HCT116 (cell line): ENCODE measurements at regions not wholly inside any gene's neighbourhood (a gene's known extent, or its start where the extent isn't known, plus 50 kb on each side); places are given as distances from the start of the nearest gene placed in this dataset.

Source experiments
- ATAC-seq: fragments of 200-7000 bp; cut with Tn5 transposase; 2 replicates; pipeline ENCODE4 v1.9.1; 2020; ENCODE audit warnings: mild to moderate bottlenecking, moderate library complexity
- BruUV-seq: library from RNA; stranded (reverse); fragments of 400-500 nt; replicated peaks from 2 replicates; lab custom pipeline; 2021; lab: Mats Ljungman, UMichigan
- CTCF ChIA-PET: fragments of 300-600 bp; sonication (Branson Sonifier 250); formaldehyde crosslinking; loops from one replicate; lab custom pipeline; 2021; ENCODE audit warnings: antibody characterized with exemption; lab: Charles Lee
- POLR2A ChIA-PET: fragments of 300-600, 350-600 bp; sonication (Branson Sonifier 250); formaldehyde crosslinking; loops from one replicate; lab custom pipeline; 2021; ENCODE audit warnings: antibody characterized with exemption; lab: Charles Lee
- RAD21 ChIA-PET, 2 experiments: fragments of 300-600 bp; sonication (Branson Sonifier 250); formaldehyde crosslinking; loops; one replicate each; lab custom pipeline; 2023; ENCODE audit warnings: low total read pairs in 2 of 2; ENCODE audit not compliant: uncharacterized antibody in 2 of 2, unreplicated experiment in 2 of 2, low non-redundant PET in 1 of 2; lab: Charles Lee
- DNase-seq: peaks from one replicate; pipeline ENCODE4 v3.0.0-alpha.2; 2010; ENCODE audit warnings: low read depth, low spot score
- H2AFZ ChIP-seq: fragments of 200-600 bp; shearing (Covaris generic), sonication (generic); 2 replicates; pipeline ENCODE4 v1.6.1; 2017; ENCODE audit warnings: low read depth, mixed run types, mixed read lengths, antibody characterized with exemption, low read length; ENCODE audit not compliant: poor library complexity, severe bottlenecking
- H3K27ac ChIP-seq: 2 replicates; pipeline ENCODE4 v1.5.1; 2012; ENCODE audit warnings: low read depth, low read length
- H3K27me3 ChIP-seq: fragments of 200-600 bp; sonication (generic); 2 replicates; pipeline ENCODE4 v1.6.1; 2016; ENCODE audit warnings: mixed run types, low read length, mixed read lengths; ENCODE audit not compliant: insufficient read depth
- H3K36me3 ChIP-seq, 2 experiments: fragments of 200-500 bp in 1 of 2; fragments of 200-600 bp in 1 of 2; sonication (Bioruptor generic) in 1 of 2; sonication (generic) in 1 of 2; 2 replicates each; pipeline versions ENCODE4 v1.5.1 to v1.6.1; 2014 to 2016; ENCODE audit warnings: low read length in 2 of 2, inconsistent platforms in 1 of 2, mixed read lengths in 1 of 2, mixed run types in 1 of 2; ENCODE audit not compliant: insufficient read depth in 2 of 2, control insufficient read depth in 1 of 2
- H3K4me1 ChIP-seq, 2 experiments: fragments of 200-600 bp in 1 of 2; sonication (generic) in 1 of 2; 2 replicates each; pipeline versions ENCODE4 v1.5.1 to v1.6.1; 2012 to 2017; ENCODE audit warnings: low read length in 2 of 2, inconsistent platforms in 1 of 2, mild to moderate bottlenecking in 1 of 2, mixed read lengths in 1 of 2, mixed run types in 1 of 2, moderate library complexity in 1 of 2; ENCODE audit not compliant: insufficient read depth in 2 of 2, control insufficient read depth in 1 of 2
- H3K4me2 ChIP-seq: fragments of 200-600 bp; sonication (generic); 2 replicates; pipeline ENCODE4 v1.6.1; 2017; ENCODE audit warnings: mixed run types, low read length, mixed read lengths
- H3K4me3 ChIP-seq, 2 experiments: fragments of 200-600 bp in 1 of 2; sonication (generic) in 1 of 2; replicated peaks in 1 of 2; 2 replicates each; pipeline ENCODE4 v1.5.1; 2011 to 2016; ENCODE audit warnings: low read length in 2 of 2, control low read depth in 1 of 2, low read depth in 1 of 2, mild to moderate bottlenecking in 1 of 2, mixed read lengths in 1 of 2, mixed run types in 1 of 2
- H3K79me2 ChIP-seq: fragments of 200-600 bp; sonication (generic); 2 replicates; pipeline ENCODE4 v1.6.1; 2017; ENCODE audit warnings: mild to moderate bottlenecking, mixed run types, low read length, moderate library complexity, mixed read lengths; ENCODE audit not compliant: insufficient read depth
- H3K9ac ChIP-seq: fragments of 200-600 bp; sonication (generic); 2 replicates; pipeline ENCODE4 v1.6.1; 2016; ENCODE audit warnings: low read length, mixed read lengths
- H3K9me2 ChIP-seq: fragments of 200-600 bp; sonication (generic), shearing (Covaris generic); 2 replicates; pipeline ENCODE4 v1.6.1; 2017; ENCODE audit warnings: mixed run types, mild to moderate bottlenecking, moderate library complexity; ENCODE audit not compliant: insufficient read depth
- H3K9me3 ChIP-seq, 2 experiments: fragments of 200-500 bp in 1 of 2; fragments of 200-600 bp in 1 of 2; sonication (Bioruptor generic) in 1 of 2; sonication (generic) in 1 of 2; 2 replicates each; pipeline ENCODE4 v1.6.1; 2014 to 2017; ENCODE audit warnings: low read length in 2 of 2, mixed read lengths in 2 of 2, inconsistent platforms in 1 of 2, low read depth in 1 of 2, mild to moderate bottlenecking in 1 of 2, mixed run types in 1 of 2, moderate library complexity in 1 of 2; ENCODE audit not compliant: control insufficient read depth in 1 of 2, insufficient read depth in 1 of 2
- H4K20me1 ChIP-seq: fragments of 200-600 bp; sonication (generic), shearing (Covaris generic); 2 replicates; pipeline ENCODE4 v1.6.1; 2017; ENCODE audit warnings: mixed run types, mild to moderate bottlenecking, moderate library complexity; ENCODE audit not compliant: insufficient read depth
- CBX3 ChIP-seq: IDR thresholded peaks from 2 replicates; pipeline ENCODE4 v1.6.1; 2012; ENCODE audit warnings: low read depth
- EGR1 ChIP-seq: IDR thresholded peaks from 2 replicates; pipeline ENCODE4 v1.6.1; 2012; ENCODE audit warnings: low read depth
- ELF1 ChIP-seq: IDR thresholded peaks from 2 replicates; pipeline ENCODE4 v1.6.1; 2012; ENCODE audit warnings: low read depth, borderline replicate concordance
- EZH2phosphoT487 ChIP-seq: fragments of 200-600 bp; IDR thresholded peaks from 2 replicates; pipeline ENCODE4 v1.6.1; 2018; ENCODE audit warnings: antibody characterized with exemption, borderline replicate concordance
- FOSL1 ChIP-seq: IDR thresholded peaks from 2 replicates; pipeline ENCODE4 v1.6.1; 2012; ENCODE audit warnings: low read depth
- JUND ChIP-seq: IDR thresholded peaks from 2 replicates; pipeline ENCODE4 v1.6.1; 2012
- POLR2A ChIP-seq: IDR thresholded peaks from 2 replicates; pipeline ENCODE4 v1.7.0; 2011; ENCODE audit warnings: borderline replicate concordance; ENCODE audit not compliant: insufficient read depth, insufficient read length; ENCODE audit errors: extremely low read depth
- RAD21 ChIP-seq: IDR thresholded peaks from 2 replicates; pipeline ENCODE4 v1.6.1; 2012; ENCODE audit warnings: low read depth, mild to moderate bottlenecking
- SIN3A ChIP-seq: IDR thresholded peaks from 2 replicates; pipeline ENCODE4 v1.6.1; 2012; ENCODE audit warnings: low read depth
- SP1 ChIP-seq: IDR thresholded peaks from 2 replicates; pipeline ENCODE4 v1.6.1; 2012; ENCODE audit warnings: low read depth
- SRF ChIP-seq: IDR thresholded peaks from 2 replicates; pipeline ENCODE4 v1.6.1; 2012; ENCODE audit warnings: low read depth
- ZFX ChIP-seq: fragments of 450-650 bp; IDR thresholded peaks from 2 replicates; pipeline ENCODE4 v1.6.1; 2017
- ZNF274 ChIP-seq: fragments of 200-500 bp; sonication (Bioruptor generic); IDR thresholded peaks from 2 replicates; pipeline ENCODE4 v1.6.1; 2014; ENCODE audit warnings: mild to moderate bottlenecking, low read depth, low read length, inconsistent platforms
- intact Hi-C: fragments of 100-400 bp; cut with micrococcal nuclease; formaldehyde crosslinking; loops from 2 replicates; pipeline ENCODE4 v1.10.0; 2022
- TF ChIP-seq, protein P1 (sequence below): IDR thresholded peaks from 2 replicates; pipeline ENCODE4 v1.6.1; 2012
- TF ChIP-seq, protein P2 (sequence below), 3 experiments: fragments of 200-600 bp in 1 of 3; sonication (generic) in 1 of 3; IDR thresholded peaks in 2 of 3; conservative IDR thresholded peaks in 1 of 3; 2 replicates each; pipeline ENCODE4 v1.5.1; 2012 to 2017; ENCODE audit warnings: low read depth in 2 of 3, low read length in 2 of 3, antibody characterized with exemption in 1 of 3, borderline replicate concordance in 1 of 3, control low read depth in 1 of 3, mild to moderate bottlenecking in 1 of 3, mixed read lengths in 1 of 3, mixed run types in 1 of 3, moderate library complexity in 1 of 3; ENCODE audit not compliant: insufficient read depth in 1 of 3
- TF ChIP-seq, protein P3 (sequence below): IDR thresholded peaks from 2 replicates; pipeline ENCODE4 v1.6.1; 2011; ENCODE audit warnings: mild to moderate bottlenecking, low read length, moderate library complexity; ENCODE audit not compliant: insufficient replicate concordance; ENCODE audit errors: extremely low read depth
- TF ChIP-seq, protein P4 (sequence below): IDR thresholded peaks from 2 replicates; pipeline ENCODE4 v1.6.1; 2012

DNA sequence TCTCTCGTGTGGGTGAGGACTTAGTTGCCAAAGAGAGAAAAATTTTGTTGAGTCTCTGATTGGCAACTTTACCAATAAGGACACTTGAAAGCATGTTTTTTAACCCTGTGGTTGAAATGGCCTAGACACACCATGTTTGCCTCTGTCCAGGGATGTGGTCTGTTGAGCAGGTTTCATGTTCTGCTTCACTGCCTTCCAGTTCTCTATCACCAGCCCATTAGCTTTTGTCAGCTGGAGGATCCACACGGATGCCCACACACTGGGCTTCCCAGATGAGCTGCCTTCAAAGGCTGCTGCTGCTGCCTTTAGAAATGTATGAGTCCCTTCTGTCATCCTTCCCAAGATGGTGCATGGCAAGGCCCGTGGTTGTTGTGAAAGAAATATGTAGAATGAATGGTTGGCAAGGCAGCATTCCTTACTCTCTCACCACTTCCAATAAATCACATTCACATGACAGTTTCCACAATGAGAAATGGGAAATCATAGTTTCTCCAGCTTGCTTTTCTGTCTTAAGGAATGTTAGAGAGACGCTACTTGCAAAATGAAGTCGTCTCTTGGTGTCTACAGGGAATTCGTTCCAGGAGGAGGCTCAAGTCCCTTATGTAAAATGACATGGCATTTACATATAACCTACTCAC, 108.2 kb upstream of the SLC35F3 start (continued):
- no peak for TF ChIP-seq ZNF274
- TF ChIP-seq EGR1: no peak
- TF ChIP-seq, protein P1, sequence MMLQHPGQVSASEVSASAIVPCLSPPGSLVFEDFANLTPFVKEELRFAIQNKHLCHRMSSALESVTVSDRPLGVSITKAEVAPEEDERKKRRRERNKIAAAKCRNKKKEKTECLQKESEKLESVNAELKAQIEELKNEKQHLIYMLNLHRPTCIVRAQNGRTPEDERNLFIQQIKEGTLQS: no peak
- TF ChIP-seq POLR2A: no peak
- TF ChIP-seq ZFX: no peak

DNA sequence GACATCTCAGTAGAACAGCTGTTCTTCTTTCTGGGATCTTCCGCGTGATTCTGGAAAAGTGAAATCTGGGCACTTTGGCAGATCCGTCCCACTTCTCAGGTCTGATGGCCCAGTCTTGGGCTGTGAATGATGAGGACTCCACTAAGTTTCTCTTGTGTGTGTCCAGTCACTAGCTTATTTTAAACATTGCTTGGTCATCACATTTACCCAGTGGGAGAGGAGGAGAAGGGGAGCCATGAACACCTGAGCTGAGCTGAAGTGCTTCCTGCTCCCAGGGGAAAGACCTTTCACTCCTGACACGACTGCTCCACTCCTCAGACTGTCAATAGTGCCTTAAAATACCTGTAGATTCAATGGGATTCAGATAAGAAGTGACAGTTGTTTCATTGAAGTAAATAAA, 101.9 kb upstream of the SLC35F3 start:
- ChIA-PET CTCF (no interaction called here), RAD21 (no interaction called here), POLR2A (no interaction called here)
- Histone ChIP-seq H3K27me3 (no peaks in the 10 kb centered on the region), H3K9me2 (no peaks in the 10 kb centered on the region), H3K36me3 (no peaks in the 10 kb centered on the region), H3K27ac (no peak overlapping the region), H3K9ac (no peak overlapping the region), H3K4me3 (no peak overlapping the region), H3K9me3 (0 out of 4 replicates have a peak, but pooled peaks cover 0 to 4% of the 10 kb centered on the region in 2 experiments), H3K4me2 (no peak overlapping the region), H3K79me2 (no peaks in the 10 kb centered on the region), H2AFZ (no peak overlapping the region), H4K20me1 (no peaks in the 10 kb centered on the region), H3K4me1 (no peaks in the 10 kb centered on the region)
- BruUV-seq: no TSS peak
- ATAC-seq (no peak), DNase-seq (no peak)
- intact Hi-C loops: no loop called here
- TF ChIP-seq EGR1 (no peak), SP1 (no peak), ELF1 (no peak), JUND (no peak), RAD21 (no peak), ZFX (no peak), POLR2A (no peak), FOSL1 (no peak), ZNF274 (no peak), SRF (no peak), SIN3A (no peak), EZH2phosphoT487 (no peak), CBX3 (no peak)
- TF ChIP-seq, protein P2, sequence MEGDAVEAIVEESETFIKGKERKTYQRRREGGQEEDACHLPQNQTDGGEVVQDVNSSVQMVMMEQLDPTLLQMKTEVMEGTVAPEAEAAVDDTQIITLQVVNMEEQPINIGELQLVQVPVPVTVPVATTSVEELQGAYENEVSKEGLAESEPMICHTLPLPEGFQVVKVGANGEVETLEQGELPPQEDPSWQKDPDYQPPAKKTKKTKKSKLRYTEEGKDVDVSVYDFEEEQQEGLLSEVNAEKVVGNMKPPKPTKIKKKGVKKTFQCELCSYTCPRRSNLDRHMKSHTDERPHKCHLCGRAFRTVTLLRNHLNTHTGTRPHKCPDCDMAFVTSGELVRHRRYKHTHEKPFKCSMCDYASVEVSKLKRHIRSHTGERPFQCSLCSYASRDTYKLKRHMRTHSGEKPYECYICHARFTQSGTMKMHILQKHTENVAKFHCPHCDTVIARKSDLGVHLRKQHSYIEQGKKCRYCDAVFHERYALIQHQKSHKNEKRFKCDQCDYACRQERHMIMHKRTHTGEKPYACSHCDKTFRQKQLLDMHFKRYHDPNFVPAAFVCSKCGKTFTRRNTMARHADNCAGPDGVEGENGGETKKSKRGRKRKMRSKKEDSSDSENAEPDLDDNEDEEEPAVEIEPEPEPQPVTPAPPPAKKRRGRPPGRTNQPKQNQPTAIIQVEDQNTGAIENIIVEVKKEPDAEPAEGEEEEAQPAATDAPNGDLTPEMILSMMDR (IDR thresholded peaks at IDR 0.05 in 2 of 3, conservative IDR thresholded peaks at IDR 0.05 in 1 of 3; ENCODE audit: borderline replicate concordance in 1 of 3, insufficient read depth in 1 of 3, low read depth in 2 of 3, low read length in 2 of 3): no peak
- TF ChIP-seq, protein P3, sequence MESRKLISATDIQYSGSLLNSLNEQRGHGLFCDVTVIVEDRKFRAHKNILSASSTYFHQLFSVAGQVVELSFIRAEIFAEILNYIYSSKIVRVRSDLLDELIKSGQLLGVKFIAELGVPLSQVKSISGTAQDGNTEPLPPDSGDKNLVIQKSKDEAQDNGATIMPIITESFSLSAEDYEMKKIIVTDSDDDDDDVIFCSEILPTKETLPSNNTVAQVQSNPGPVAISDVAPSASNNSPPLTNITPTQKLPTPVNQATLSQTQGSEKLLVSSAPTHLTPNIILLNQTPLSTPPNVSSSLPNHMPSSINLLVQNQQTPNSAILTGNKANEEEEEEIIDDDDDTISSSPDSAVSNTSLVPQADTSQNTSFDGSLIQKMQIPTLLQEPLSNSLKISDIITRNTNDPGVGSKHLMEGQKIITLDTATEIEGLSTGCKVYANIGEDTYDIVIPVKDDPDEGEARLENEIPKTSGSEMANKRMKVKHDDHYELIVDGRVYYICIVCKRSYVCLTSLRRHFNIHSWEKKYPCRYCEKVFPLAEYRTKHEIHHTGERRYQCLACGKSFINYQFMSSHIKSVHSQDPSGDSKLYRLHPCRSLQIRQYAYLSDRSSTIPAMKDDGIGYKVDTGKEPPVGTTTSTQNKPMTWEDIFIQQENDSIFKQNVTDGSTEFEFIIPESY: no peak
- TF ChIP-seq, protein P1: no peak
- TF ChIP-seq, protein P4, sequence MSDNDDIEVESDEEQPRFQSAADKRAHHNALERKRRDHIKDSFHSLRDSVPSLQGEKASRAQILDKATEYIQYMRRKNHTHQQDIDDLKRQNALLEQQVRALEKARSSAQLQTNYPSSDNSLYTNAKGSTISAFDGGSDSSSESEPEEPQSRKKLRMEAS: no peak
